Mesendoderm (in vitro differentiated cells): ENCODE measurements at regions not wholly inside any gene's neighbourhood (a gene's known extent, or its start where the extent isn't known, plus 50 kb on each side); places are given as distances from the start of the nearest gene placed in this dataset.

Experiments used
- DNase-seq: peaks from one replicate; pipeline ENCODE4 v3.0.0; 2013
- H2AK5ac ChIP-seq: 2 replicates; pipeline ENCODE4 v1.6.1; 2013; ENCODE audit warnings: low read length, inconsistent platforms
- H2BK120ac ChIP-seq: 2 replicates; pipeline ENCODE4 v1.6.1; 2013; ENCODE audit warnings: low read depth, mild to moderate bottlenecking, low read length, moderate library complexity, mixed read lengths
- H2BK15ac ChIP-seq: replicated peaks from 2 replicates; pipeline ENCODE4 v1.6.1; 2013; ENCODE audit warnings: low read depth, mild to moderate bottlenecking, moderate library complexity
- H2BK5ac ChIP-seq: 2 replicates; pipeline ENCODE4 v1.6.1; 2013; ENCODE audit warnings: low read length, inconsistent platforms
- H3K18ac ChIP-seq: 2 replicates; pipeline ENCODE4 v1.6.1; 2013; ENCODE audit warnings: mild to moderate bottlenecking, low read length, mixed read lengths
- H3K23ac ChIP-seq: one replicate; pipeline ENCODE4 v1.6.1; 2013; ENCODE audit warnings: low read length
- H3K27ac ChIP-seq: 2 replicates; pipeline ENCODE4 v1.5.1; 2013; ENCODE audit warnings: low read depth, mild to moderate bottlenecking, inconsistent platforms, low read length, moderate library complexity
- H3K27me3 ChIP-seq: 2 replicates; pipeline ENCODE4 v1.6.1; 2013; ENCODE audit warnings: low read length, control low read depth, mild to moderate bottlenecking, inconsistent platforms; ENCODE audit not compliant: insufficient read depth, poor library complexity
- H3K36me3 ChIP-seq: 2 replicates; pipeline ENCODE4 v1.6.1; 2013; ENCODE audit warnings: low read length, inconsistent platforms; ENCODE audit not compliant: control insufficient read depth, insufficient read depth
- H3K4ac ChIP-seq: one replicate; pipeline ENCODE4 v1.6.1; 2013; ENCODE audit warnings: low read depth, mild to moderate bottlenecking, low read length, moderate library complexity
- H3K4me1 ChIP-seq: 2 replicates; pipeline ENCODE4 v1.6.1; 2013; ENCODE audit warnings: low read depth, low read length, inconsistent platforms; ENCODE audit not compliant: control insufficient read depth
- H3K4me2 ChIP-seq: 2 replicates; pipeline ENCODE4 v1.6.1; 2013; ENCODE audit warnings: low read length
- H3K4me3 ChIP-seq: 2 replicates; pipeline ENCODE4 v1.5.1; 2013; ENCODE audit warnings: mild to moderate bottlenecking, low read length
- H3K56ac ChIP-seq: one replicate; pipeline ENCODE4 v1.6.1; 2013; ENCODE audit warnings: low read length
- H3K79me1 ChIP-seq: 2 replicates; pipeline ENCODE4 v1.6.1; 2013; ENCODE audit warnings: low read length, inconsistent platforms
- H3K79me2 ChIP-seq: 2 replicates; pipeline ENCODE4 v1.6.1; 2013; ENCODE audit warnings: mild to moderate bottlenecking, low read length; ENCODE audit not compliant: control insufficient read depth, insufficient read depth
- H3K9ac ChIP-seq: 2 replicates; pipeline ENCODE4 v1.6.1; 2013; ENCODE audit warnings: low read length, inconsistent platforms
- H4K5ac ChIP-seq: one replicate; pipeline ENCODE4 v1.6.1; 2013; ENCODE audit warnings: low read length
- H4K8ac ChIP-seq: one replicate; pipeline ENCODE4 v1.6.1; 2013; ENCODE audit warnings: low read depth, mild to moderate bottlenecking, control low read depth, low read length, moderate library complexity
- WGBS: extraction: QIAGEN DNeasy Blood & Tissue Kit; methylation state at CpG from one replicate; pipeline ENCODE4 v1.1.7; 2013; ENCODE audit warnings: low lambda C conversion rate, missing lambda C conversion rate; ENCODE audit not compliant: insufficient coverage; ENCODE audit errors: extremely low coverage; 5-methylcytosine and 5-hydroxymethylcytosine counted together

DNA sequence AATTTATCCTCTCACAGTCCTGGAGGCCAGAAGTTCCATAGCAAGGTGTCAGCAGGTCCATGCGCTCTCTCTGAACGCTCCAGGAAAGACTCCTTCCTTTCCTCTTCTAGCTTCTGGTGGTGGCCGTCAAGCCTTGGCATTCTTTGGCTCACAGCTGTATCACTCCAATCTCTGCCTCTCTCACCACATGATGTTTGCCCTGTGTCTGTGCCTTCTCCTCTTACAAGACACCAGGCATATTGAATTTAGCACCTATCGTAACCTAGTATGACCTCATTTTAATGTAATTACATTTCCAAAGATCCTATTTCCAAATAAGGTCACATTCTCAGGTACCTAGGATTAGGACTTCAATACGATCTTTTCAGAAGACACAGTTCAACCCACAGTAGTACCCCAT is 428.5 kb downstream of the CD83 start:
- Histone ChIP-seq H2BK15ac (no peak overlapping the region), H3K56ac (no peak overlapping the region), H3K36me3 (no peaks in the 10 kb centered on the region), H3K18ac (no peak overlapping the region), H3K4ac (no peak overlapping the region), H2BK5ac (no peak overlapping the region), H3K4me1 (no peaks in the 10 kb centered on the region), H4K8ac (no peak overlapping the region), H2BK120ac (no peak overlapping the region), H3K27me3 (no peaks in the 10 kb centered on the region), H3K79me1 (no peaks in the 10 kb centered on the region), H3K79me2 (no peaks in the 10 kb centered on the region), H3K23ac (no peak overlapping the region), H3K27ac (no peak overlapping the region), H3K4me3 (no peak overlapping the region), H3K9ac (no peak overlapping the region), H3K4me2 (no peak overlapping the region), H4K5ac (no peak overlapping the region), H2AK5ac (no peak overlapping the region)
- no peak for DNase-seq
- WGBS = no CpG with 5 or more reads among the region's 5 CpGs

DNA sequence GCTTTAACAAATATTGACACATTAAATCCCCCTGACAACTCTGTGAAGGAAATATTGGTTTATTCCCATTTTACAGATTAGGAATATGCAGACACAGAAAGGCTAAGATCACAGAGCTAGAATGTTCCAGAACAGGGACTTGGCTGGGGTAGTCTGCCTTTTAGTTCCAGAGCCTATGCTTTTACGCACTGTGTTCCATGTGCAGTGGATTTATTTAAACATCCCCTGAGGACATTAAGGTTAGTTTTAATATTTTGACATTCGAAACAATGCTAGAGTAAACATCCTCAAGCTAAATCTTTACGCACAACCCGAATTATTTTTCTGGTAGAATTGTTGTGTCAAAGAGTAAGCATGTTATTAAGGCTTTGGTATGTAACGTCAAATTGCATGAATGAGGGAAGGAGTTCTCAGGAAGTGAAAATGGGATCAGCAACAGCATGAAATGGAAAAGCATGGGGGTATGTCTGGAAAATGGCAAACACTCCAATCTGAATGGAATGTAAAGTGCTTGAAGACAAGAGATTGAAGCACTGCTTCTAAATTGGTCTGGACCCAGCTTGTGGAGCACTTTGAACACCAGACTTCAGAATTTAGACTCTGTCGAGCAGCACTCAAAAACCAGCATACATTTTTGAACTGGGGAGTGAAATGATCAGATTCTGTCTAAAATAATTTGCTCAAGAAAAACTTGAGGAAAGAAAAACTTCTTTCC is 429.9 kb downstream of the CD83 start:
- DNase-seq = no peak
- Histone ChIP-seq H2BK15ac (no peak overlapping the region), H3K4me1 (no peaks in the 10 kb centered on the region), H3K23ac (no peak overlapping the region), H3K27ac (no peak overlapping the region), H2AK5ac (no peak overlapping the region), H3K56ac (no peak overlapping the region), H3K18ac (no peak overlapping the region), H3K79me1 (no peaks in the 10 kb centered on the region), H3K4me3 (no peak overlapping the region), H3K9ac (no peak overlapping the region), H2BK120ac (no peak overlapping the region), H4K8ac (no peak overlapping the region), H3K4me2 (no peak overlapping the region), H3K79me2 (no peaks in the 10 kb centered on the region), H2BK5ac (no peak overlapping the region), H3K4ac (no peak overlapping the region), H4K5ac (no peak overlapping the region), H3K36me3 (no peaks in the 10 kb centered on the region), H3K27me3 (no peaks in the 10 kb centered on the region)
- WGBS = no CpG with 5 or more reads among the region's 6 CpGs

DNA sequence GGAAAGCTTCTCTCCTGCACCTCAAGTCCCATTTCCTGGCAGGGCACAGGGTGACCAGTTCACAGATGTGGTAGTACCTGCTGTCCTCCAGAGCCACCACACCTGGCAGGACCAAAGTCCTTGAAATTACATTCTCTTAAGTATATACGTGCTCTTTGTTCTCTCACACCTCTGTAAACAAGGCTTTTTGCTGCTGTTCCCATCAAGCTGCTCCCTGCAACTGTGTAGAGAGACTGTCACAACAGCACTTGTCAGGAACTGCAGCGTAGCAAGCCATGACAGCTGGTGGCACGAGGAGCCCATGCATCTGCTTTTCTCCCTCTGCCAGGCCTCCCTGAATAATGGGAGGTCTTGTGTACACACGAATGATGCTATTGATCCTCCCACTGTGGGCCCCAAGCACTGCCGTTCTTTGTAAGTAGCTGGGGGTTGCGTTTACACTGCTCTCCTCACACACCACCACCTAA is 431.8 kb downstream of the CD83 start:
- H3K56ac ChIP-seq = no peak overlapping the region
- H3K4ac ChIP-seq = no peak overlapping the region
- H2BK120ac ChIP-seq = no peak overlapping the region
- H4K8ac ChIP-seq = no peak overlapping the region
- H3K79me2 ChIP-seq = no peaks in the 10 kb centered on the region
- no peak overlapping the region for H3K4me2 ChIP-seq
- H3K4me3 ChIP-seq = no peak overlapping the region
- H3K36me3 ChIP-seq = no peaks in the 10 kb centered on the region
- H3K27ac ChIP-seq = no peak overlapping the region
- H4K5ac ChIP-seq = no peak overlapping the region
- H2BK5ac ChIP-seq = no peak overlapping the region
- H3K27me3 ChIP-seq = no peaks in the 10 kb centered on the region
- no peak overlapping the region for H2BK15ac ChIP-seq
- no peaks in the 10 kb centered on the region for H3K79me1 ChIP-seq
- no CpG with 5 or more reads among the region's 6 CpGs for WGBS
- H3K18ac ChIP-seq = no peak overlapping the region
- no peak overlapping the region for H3K9ac ChIP-seq
- H3K4me1 ChIP-seq = no peaks in the 10 kb centered on the region
- H2AK5ac ChIP-seq = no peak overlapping the region
- no peak for DNase-seq
- no peak overlapping the region for H3K23ac ChIP-seq

DNA sequence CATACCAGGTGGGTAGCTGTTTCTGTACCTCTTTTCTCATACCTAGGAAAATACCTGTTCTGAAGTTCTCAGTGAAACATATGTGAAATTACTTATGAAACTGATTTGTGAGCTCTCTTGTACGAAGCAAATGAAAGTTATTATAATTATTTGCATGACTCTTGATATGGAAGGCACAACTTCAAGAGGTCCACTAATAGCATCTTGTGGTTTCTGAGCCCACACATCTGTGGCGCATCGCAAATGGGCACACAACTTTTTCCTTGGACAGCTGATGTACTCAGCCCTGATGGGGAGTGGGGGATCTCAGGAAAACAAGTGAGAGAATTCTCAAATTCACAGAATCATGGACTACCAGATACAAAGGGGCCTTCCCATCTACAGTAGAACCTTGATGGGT is 432.3 kb downstream of the CD83 start:
- no peak overlapping the region for H2AK5ac ChIP-seq
- H3K79me1 ChIP-seq = no peaks in the 10 kb centered on the region
- no peak overlapping the region for H2BK15ac ChIP-seq
- no peak for DNase-seq
- H3K56ac ChIP-seq = no peak overlapping the region
- no peak overlapping the region for H2BK120ac ChIP-seq
- no peak overlapping the region for H3K27ac ChIP-seq
- H3K79me2 ChIP-seq = no peaks in the 10 kb centered on the region
- WGBS = no CpG with 5 or more reads among the region's 3 CpGs
- no peaks in the 10 kb centered on the region for H3K27me3 ChIP-seq
- no peak overlapping the region for H3K4me3 ChIP-seq
- H3K4me1 ChIP-seq = no peaks in the 10 kb centered on the region
- H4K5ac ChIP-seq = no peak overlapping the region
- H3K4ac ChIP-seq = no peak overlapping the region
- H4K8ac ChIP-seq = no peak overlapping the region
- no peak overlapping the region for H2BK5ac ChIP-seq
- H3K18ac ChIP-seq = no peak overlapping the region
- H3K36me3 ChIP-seq = no peaks in the 10 kb centered on the region
- H3K9ac ChIP-seq = no peak overlapping the region
- H3K4me2 ChIP-seq = no peak overlapping the region
- H3K23ac ChIP-seq = no peak overlapping the region

DNA sequence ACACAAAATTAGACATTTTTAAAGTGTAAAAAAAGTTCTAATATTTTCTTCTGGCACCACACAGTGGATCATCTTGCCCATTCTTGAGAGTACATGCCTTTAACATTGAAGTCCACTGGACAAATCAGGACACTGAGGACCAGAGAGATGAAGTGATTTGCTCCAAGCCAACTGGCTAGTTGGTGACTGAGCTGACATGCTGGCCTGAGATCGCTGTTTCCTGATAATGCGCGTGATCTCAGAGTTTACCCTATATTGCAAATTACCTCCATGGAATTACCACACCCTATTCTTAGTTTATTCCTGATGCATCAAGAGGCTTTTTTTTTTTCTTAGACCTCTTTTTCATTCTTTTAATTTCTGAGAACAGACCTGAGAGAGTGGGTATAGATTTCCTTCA is 432.8 kb downstream of the CD83 start:
- H2BK15ac ChIP-seq = no peak overlapping the region
- no peak overlapping the region for H3K18ac ChIP-seq
- H3K56ac ChIP-seq = no peak overlapping the region
- no peak overlapping the region for H3K4ac ChIP-seq
- no peak overlapping the region for H3K27ac ChIP-seq
- no peak overlapping the region for H3K9ac ChIP-seq
- no peaks in the 10 kb centered on the region for H3K36me3 ChIP-seq
- H4K8ac ChIP-seq = no peak overlapping the region
- no peaks in the 10 kb centered on the region for H3K79me2 ChIP-seq
- H3K4me2 ChIP-seq = no peak overlapping the region
- WGBS = no CpG with 5 or more reads among the region's 3 CpGs
- no peak overlapping the region for H2BK5ac ChIP-seq
- no peaks in the 10 kb centered on the region for H3K79me1 ChIP-seq
- H4K5ac ChIP-seq = no peak overlapping the region
- no peaks in the 10 kb centered on the region for H3K27me3 ChIP-seq
- H2BK120ac ChIP-seq = no peak overlapping the region
- H2AK5ac ChIP-seq = no peak overlapping the region
- H3K4me1 ChIP-seq = no peaks in the 10 kb centered on the region
- DNase-seq = no peak
- H3K4me3 ChIP-seq = no peak overlapping the region
- no peak overlapping the region for H3K23ac ChIP-seq

DNA sequence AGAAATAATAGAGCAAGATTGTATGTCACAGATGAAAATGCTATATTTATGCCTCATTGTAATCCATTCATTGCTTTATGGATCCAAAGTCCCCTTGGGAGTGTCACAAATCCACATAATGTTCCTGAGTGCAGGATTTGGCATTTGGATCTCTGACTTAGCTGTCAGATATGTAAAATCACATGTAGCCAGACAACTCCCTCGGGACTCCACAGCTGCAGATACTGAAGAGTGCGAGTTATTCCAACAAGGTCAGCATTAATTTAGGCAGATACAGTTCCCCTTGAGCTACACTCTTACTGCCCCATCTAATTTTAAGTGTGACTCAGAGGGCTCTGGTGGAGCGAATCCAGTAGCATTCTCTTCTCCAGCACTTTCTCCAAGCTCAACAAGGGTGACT is 433.2 kb downstream of the CD83 start:
- Histone ChIP-seq H3K36me3 (no peaks in the 10 kb centered on the region), H4K8ac (no peak overlapping the region), H4K5ac (no peak overlapping the region), H3K27me3 (no peaks in the 10 kb centered on the region), H3K9ac (no peak overlapping the region), H2BK5ac (no peak overlapping the region), H3K18ac (no peak overlapping the region), H3K27ac (no peak overlapping the region), H3K56ac (no peak overlapping the region), H3K4ac (no peak overlapping the region), H3K79me2 (no peaks in the 10 kb centered on the region), H3K4me1 (no peaks in the 10 kb centered on the region), H3K4me3 (no peak overlapping the region), H3K79me1 (no peaks in the 10 kb centered on the region), H2BK15ac (no peak overlapping the region), H3K23ac (no peak overlapping the region), H2BK120ac (no peak overlapping the region), H2AK5ac (no peak overlapping the region), H3K4me2 (no peak overlapping the region)
- DNase-seq = no peak
- no CpG with 5 or more reads among the region's 3 CpGs for whole genome bisulfite sequencing
